GM03348 (cell line): ENCODE measurements at regions not wholly inside any gene's neighbourhood (a gene's known extent, or its start where the extent isn't known, plus 50 kb on each side); places are given as distances from the start of the nearest gene placed in this dataset.

Experiments
- DNase-seq: peaks from one replicate; pipeline ENCODE4 v3.0.0; 2012; ENCODE audit warnings: low spot score

- no peak for DNase-seq
These were observed 64.2 kb upstream of the FST start for GRCh38 chr5:53416144-53416738.

- DNase-seq: no peak
These were observed 62.0 kb upstream of the FST start for GRCh38 chr5:53418409-53418808.

GRCh38 chr5:53418826-53419658, 61.4 kb upstream of the FST start:
- DNase-seq: peak; percentile 63

GRCh38 chr5:53422539-53422938, 57.9 kb upstream of the FST start:
- DNase-seq: peak; percentile 54

GRCh38 chr5:53423724-53424123, 56.7 kb upstream of the FST start:
- DNase-seq: no peak

GRCh38 chr5:53424686-53425615, 55.5 kb upstream of the FST start:
- peak; percentile 17 for DNase-seq

- no peak for DNase-seq
These were observed 54.5 kb upstream of the FST start for GRCh38 chr5:53425687-53426511.

GRCh38 chr5:53426512-53426830, 54.0 kb upstream of the FST start:
- DNase-seq: no peak

- DNase-seq: no peak
These were observed 53.6 kb upstream of the FST start for GRCh38 chr5:53426878-53427277.

- no peak for DNase-seq
These were observed 52.5 kb upstream of the FST start for GRCh38 chr5:53427965-53428364.

- DNase-seq: no peak
These were observed 50.7 kb upstream of the FST start for GRCh38 chr5:53429706-53430105.

GRCh38 chr5:53430618-53431252, 49.7 kb upstream of the FST start:
- DNase-seq: peak; percentile 52
